CD4-positive, CD25-positive, alpha-beta regulatory T cell (primary cell): ENCODE measurements at regions not wholly inside any gene's neighbourhood (a gene's known extent, or its start where the extent isn't known, plus 50 kb on each side); places are given as distances from the start of the nearest gene placed in this dataset.

Experiments
- ATAC-seq, 2 donors: fragments of 150-1000 bp; cut with Tn5 transposase; one replicate each; pipeline ENCODE4 v1.10.0; 2021; ENCODE audit warnings: low read depth in 2 of 2, moderate number of reproducible peaks in 2 of 2, moderate library complexity in 1 of 2
- DNase-seq, 3 donors: peaks; one replicate each; pipeline versions ENCODE4 v3.0.0 to v3.0.0-alpha.2; 2012 to 2022; ENCODE audit warnings: mixed read lengths in 1 of 3
- H3K27ac ChIP-seq: one replicate; pipeline ENCODE4 v1.7.0; 2013; ENCODE audit warnings: mild to moderate bottlenecking, low read length; ENCODE audit not compliant: insufficient read depth, poor library complexity, severe bottlenecking
- H3K27me3 ChIP-seq: one replicate; pipeline ENCODE4 v1.7.0; 2013; ENCODE audit warnings: low read length; ENCODE audit not compliant: control insufficient read depth, insufficient read depth
- H3K36me3 ChIP-seq: one replicate; pipeline ENCODE4 v1.7.0; 2013; ENCODE audit warnings: mild to moderate bottlenecking, low read length, moderate library complexity; ENCODE audit not compliant: control insufficient read depth, insufficient read depth
- H3K4me1 ChIP-seq: 2 replicates; pipeline ENCODE4 v1.7.0; 2013; ENCODE audit warnings: mild to moderate bottlenecking, low read length; ENCODE audit not compliant: insufficient read depth, control insufficient read depth, poor library complexity, severe bottlenecking
- H3K4me3 ChIP-seq: one replicate; pipeline ENCODE4 v1.7.0; 2013; ENCODE audit warnings: low read depth, mild to moderate bottlenecking, low read length, moderate library complexity
- H3K9me3 ChIP-seq, 2 experiments: 1 replicate in 1 of 2; 2 replicates in 1 of 2; pipeline ENCODE4 v1.7.0; 2013; ENCODE audit warnings: low read length in 2 of 2, mild to moderate bottlenecking in 1 of 2, moderate library complexity in 1 of 2; ENCODE audit not compliant: control insufficient read depth in 2 of 2
- H3K27ac Mint-ChIP-seq, 3 donors: one replicate each; pipeline ENCODE4 v1.8.0; 2020 to 2022; ENCODE audit warnings: mild to moderate bottlenecking in 3 of 3, mixed read lengths in 3 of 3, moderate library complexity in 2 of 3
- H3K27me3 Mint-ChIP-seq: one replicate; pipeline ENCODE4 v1.8.0; 2022; ENCODE audit warnings: mild to moderate bottlenecking, mixed read lengths
- H3K36me3 Mint-ChIP-seq: one replicate; pipeline ENCODE4 v1.8.0; 2020; ENCODE audit warnings: mixed read lengths
- H3K4me1 Mint-ChIP-seq, 4 donors: one replicate each; pipeline ENCODE4 v1.8.0; 2020 to 2022; ENCODE audit warnings: mixed read lengths in 4 of 4, mild to moderate bottlenecking in 1 of 4
- H3K4me3 Mint-ChIP-seq, 4 donors: one replicate each; pipeline ENCODE4 v1.8.0; 2020 to 2022; ENCODE audit warnings: mild to moderate bottlenecking in 4 of 4, mixed read lengths in 4 of 4, moderate library complexity in 3 of 4
- H3K9me3 Mint-ChIP-seq, 7 donors: one replicate each; pipeline ENCODE4 v1.8.0; 2020 to 2022; ENCODE audit warnings: mixed read lengths in 7 of 7, mild to moderate bottlenecking in 3 of 7, moderate library complexity in 2 of 7

GRCh38 chr1:219472596-219472995, 140.3 kb downstream of the ZC3H11B start:
- no peaks in the 10 kb centered on the region for H3K4me1 Mint-ChIP-seq
- H3K27me3 Mint-ChIP-seq: peaks cover 4% of the 10 kb centered on the region
- no peak overlapping the region for H3K27ac ChIP-seq
- peaks cover 0 to 8% (median 0%) of the 10 kb centered on the region in 7 donors for H3K9me3 Mint-ChIP-seq
- no peaks in the 10 kb centered on the region for H3K4me1 ChIP-seq
- no peaks in the 10 kb centered on the region for H3K9me3 ChIP-seq
- no peaks in the 10 kb centered on the region for H3K27me3 ChIP-seq
- DNase-seq: no peak
- H3K36me3 ChIP-seq: no peaks in the 10 kb centered on the region
- no peak overlapping the region for H3K4me3 Mint-ChIP-seq
- ATAC-seq: no peak
- no peaks in the 10 kb centered on the region for H3K36me3 Mint-ChIP-seq
- H3K4me3 ChIP-seq: no peak overlapping the region
- no peak overlapping the region for H3K27ac Mint-ChIP-seq

- peaks cover 3% of the 10 kb centered on the region for H3K27me3 Mint-ChIP-seq
- ATAC-seq (no peak), DNase-seq (no peak)
- no peaks in the 10 kb centered on the region for H3K4me1 ChIP-seq
- no peaks in the 10 kb centered on the region for H3K27me3 ChIP-seq
- H3K9me3 Mint-ChIP-seq: peaks cover 0 to 4% (median 0%) of the 10 kb centered on the region in 7 donors
- H3K27ac ChIP-seq: no peak overlapping the region
- no peaks in the 10 kb centered on the region for H3K9me3 ChIP-seq
- H3K4me3 Mint-ChIP-seq: no peak overlapping the region
- H3K4me1 Mint-ChIP-seq: no peaks in the 10 kb centered on the region
- H3K36me3 ChIP-seq: no peaks in the 10 kb centered on the region
- no peak overlapping the region for H3K27ac Mint-ChIP-seq
- H3K36me3 Mint-ChIP-seq: no peaks in the 10 kb centered on the region
- H3K4me3 ChIP-seq: no peak overlapping the region
Measured at GRCh38 chr1:219467524-219467923, 145.4 kb downstream of the ZC3H11B start.

GRCh38 chr1:219466766-219467165, 146.1 kb downstream of the ZC3H11B start:
- no peaks in the 10 kb centered on the region for H3K27me3 ChIP-seq
- H3K4me3 Mint-ChIP-seq: no peak overlapping the region
- no peaks in the 10 kb centered on the region for H3K36me3 ChIP-seq
- H3K4me1 ChIP-seq: no peaks in the 10 kb centered on the region
- ATAC-seq: no peak
- H3K27ac ChIP-seq: no peak overlapping the region
- no peaks in the 10 kb centered on the region for H3K27me3 Mint-ChIP-seq
- H3K9me3 ChIP-seq: no peaks in the 10 kb centered on the region
- no peaks in the 10 kb centered on the region for H3K4me1 Mint-ChIP-seq
- no peak overlapping the region for H3K4me3 ChIP-seq
- DNase-seq: no peak
- peaks cover 0 to 4% (median 0%) of the 10 kb centered on the region in 7 donors for H3K9me3 Mint-ChIP-seq
- no peaks in the 10 kb centered on the region for H3K36me3 Mint-ChIP-seq
- no peak overlapping the region for H3K27ac Mint-ChIP-seq

GRCh38 chr1:219465212-219466093, 147.5 kb downstream of the ZC3H11B start:
- H3K9me3 ChIP-seq: no peaks in the 10 kb centered on the region
- Mint-ChIP-seq H3K4me1 (peaks cover 0 to 2% (median 0%) of the 10 kb centered on the region in 4 donors), H3K4me3 (no peak overlapping the region), H3K27ac (peak overlapping the region in 1 of 3 donors; percentile 33), H3K27me3 (no peaks in the 10 kb centered on the region), H3K9me3 (peaks cover 0 to 4% (median 1%) of the 10 kb centered on the region in 7 donors), H3K36me3 (no peaks in the 10 kb centered on the region)
- no peaks in the 10 kb centered on the region for H3K36me3 ChIP-seq
- no peaks in the 10 kb centered on the region for H3K27me3 ChIP-seq
- no peak overlapping the region for H3K4me3 ChIP-seq
- DNase-seq (peak in 1 of 3 donors; percentile 32), ATAC-seq (no peak)
- H3K4me1 ChIP-seq: no peaks in the 10 kb centered on the region
- H3K27ac ChIP-seq: no peak overlapping the region

- Mint-ChIP-seq H3K36me3 (no peaks in the 10 kb centered on the region), H3K9me3 (peaks cover 0 to 3% (median 0%) of the 10 kb centered on the region in 7 donors), H3K4me1 (peaks cover 0 to 2% (median 0%) of the 10 kb centered on the region in 4 donors), H3K27ac (no peak overlapping the region), H3K4me3 (no peak overlapping the region), H3K27me3 (no peaks in the 10 kb centered on the region)
- H3K27me3 ChIP-seq: no peaks in the 10 kb centered on the region
- no peak for DNase-seq
- H3K27ac ChIP-seq: no peak overlapping the region
- H3K9me3 ChIP-seq: no peaks in the 10 kb centered on the region
- H3K36me3 ChIP-seq: no peaks in the 10 kb centered on the region
- H3K4me1 ChIP-seq: no peaks in the 10 kb centered on the region
- H3K4me3 ChIP-seq: no peak overlapping the region
- no peak for ATAC-seq
Measured at GRCh38 chr1:219463636-219464035, 149.3 kb downstream of the ZC3H11B start.

- Mint-ChIP-seq H3K9me3 (peaks cover 0 to 1% (median 0%) of the 10 kb centered on the region in 7 donors), H3K4me3 (no peak overlapping the region), H3K4me1 (peaks cover 0 to 2% (median 0%) of the 10 kb centered on the region in 4 donors), H3K27me3 (no peaks in the 10 kb centered on the region), H3K27ac (no peak overlapping the region), H3K36me3 (no peaks in the 10 kb centered on the region)
- DNase-seq (no peak), ATAC-seq (no peak)
- H3K4me1 ChIP-seq: no peaks in the 10 kb centered on the region
- H3K27me3 ChIP-seq: no peaks in the 10 kb centered on the region
- no peak overlapping the region for H3K27ac ChIP-seq
- no peaks in the 10 kb centered on the region for H3K9me3 ChIP-seq
- H3K36me3 ChIP-seq: no peaks in the 10 kb centered on the region
- no peak overlapping the region for H3K4me3 ChIP-seq
Measured at GRCh38 chr1:219461981-219462400, 150.9 kb downstream of the ZC3H11B start.

GRCh38 chr1:219460896-219461815, 151.7 kb downstream of the ZC3H11B start:
- Histone ChIP-seq H3K27ac (no peak overlapping the region), H3K9me3 (no peaks in the 10 kb centered on the region), H3K4me3 (no peak overlapping the region), H3K27me3 (no peaks in the 10 kb centered on the region), H3K4me1 (no peaks in the 10 kb centered on the region), H3K36me3 (no peaks in the 10 kb centered on the region)
- no peak for DNase-seq
- Mint-ChIP-seq H3K4me3 (no peak overlapping the region), H3K27ac (no peak overlapping the region), H3K9me3 (peaks cover 0 to 1% (median 0%) of the 10 kb centered on the region in 7 donors), H3K36me3 (no peaks in the 10 kb centered on the region), H3K27me3 (no peaks in the 10 kb centered on the region), H3K4me1 (peaks cover 0 to 2% (median 0%) of the 10 kb centered on the region in 4 donors)
- no peak for ATAC-seq
